Upper lobe of right lung (tissue), 1 donor: ENCODE measurements at regions not wholly inside any gene's neighbourhood (a gene's known extent, or its start where the extent isn't known, plus 50 kb on each side); places are given as distances from the start of the nearest gene placed in this dataset.

ENCODE experiments used
- ATAC-seq: fragments of 200-7000 bp; cut with Tn5 transposase; one replicate; pipeline ENCODE4 v1.9.1; 2020; ENCODE audit warnings: mild to moderate bottlenecking, moderate library complexity
- DNase-seq: peaks from one replicate; pipeline ENCODE4 v3.0.0-alpha.2; 2020
- H3K27ac ChIP-seq: fragments of 200-600 bp; one replicate; pipeline ENCODE4 v1.8.0; 2022
- H3K27me3 ChIP-seq: fragments of 200-600 bp; one replicate; pipeline ENCODE4 v1.8.0; 2022; ENCODE audit warnings: mild to moderate bottlenecking
- H3K36me3 ChIP-seq: fragments of 200-600 bp; one replicate; pipeline ENCODE4 v1.8.0; 2022
- H3K4me1 ChIP-seq: fragments of 200-600 bp; one replicate; pipeline ENCODE4 v1.8.0; 2022
- H3K4me3 ChIP-seq: fragments of 200-600 bp; one replicate; pipeline ENCODE4 v1.8.0; 2022; ENCODE audit warnings: mild to moderate bottlenecking
- H3K9me3 ChIP-seq: fragments of 200-600 bp; one replicate; pipeline ENCODE4 v1.8.0; 2022
- intact Hi-C: fragments of 100-400 bp; cut with DNase I; formaldehyde crosslinking; loops from one replicate; pipeline ENCODE4 v1.11.0; 2022
- TF ChIP-seq, protein P1 (sequence below): fragments of 200-600 bp; IDR thresholded peaks from one replicate; pipeline ENCODE4 v1.8.0; 2022; ENCODE audit warnings: antibody characterized with exemption
- donor health status: DM: no; HTN: yes; CAD: no; lungs with severe emphysema.

DNA sequence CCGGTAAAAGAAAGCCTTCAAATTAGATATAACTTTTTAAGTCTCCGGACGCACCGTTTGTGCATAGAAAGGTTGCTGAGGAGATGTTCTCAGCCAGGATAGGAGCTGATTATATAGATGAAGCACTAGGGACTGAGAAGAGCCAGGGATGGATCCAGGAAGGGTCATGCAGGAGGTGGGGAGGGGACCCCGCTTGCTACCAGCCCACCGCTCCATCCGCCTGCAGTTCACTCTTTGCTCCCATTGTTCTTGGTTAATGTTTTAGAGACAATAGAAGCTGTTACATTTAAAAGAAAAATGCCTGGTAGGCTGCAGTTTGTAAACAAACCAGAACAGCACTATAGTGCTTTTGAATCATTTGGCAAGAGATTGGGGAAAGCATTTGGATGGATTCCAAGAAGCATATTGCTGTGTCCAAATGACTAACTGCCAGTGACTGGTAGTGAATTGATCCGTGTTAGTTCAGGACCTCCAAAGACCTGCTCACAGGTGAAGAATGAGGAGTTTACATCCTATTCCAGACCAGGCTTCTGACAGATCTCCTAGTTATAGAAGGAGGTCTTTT lies 175.9 kb upstream of the TAC1 start:
- TF ChIP-seq, protein P1, sequence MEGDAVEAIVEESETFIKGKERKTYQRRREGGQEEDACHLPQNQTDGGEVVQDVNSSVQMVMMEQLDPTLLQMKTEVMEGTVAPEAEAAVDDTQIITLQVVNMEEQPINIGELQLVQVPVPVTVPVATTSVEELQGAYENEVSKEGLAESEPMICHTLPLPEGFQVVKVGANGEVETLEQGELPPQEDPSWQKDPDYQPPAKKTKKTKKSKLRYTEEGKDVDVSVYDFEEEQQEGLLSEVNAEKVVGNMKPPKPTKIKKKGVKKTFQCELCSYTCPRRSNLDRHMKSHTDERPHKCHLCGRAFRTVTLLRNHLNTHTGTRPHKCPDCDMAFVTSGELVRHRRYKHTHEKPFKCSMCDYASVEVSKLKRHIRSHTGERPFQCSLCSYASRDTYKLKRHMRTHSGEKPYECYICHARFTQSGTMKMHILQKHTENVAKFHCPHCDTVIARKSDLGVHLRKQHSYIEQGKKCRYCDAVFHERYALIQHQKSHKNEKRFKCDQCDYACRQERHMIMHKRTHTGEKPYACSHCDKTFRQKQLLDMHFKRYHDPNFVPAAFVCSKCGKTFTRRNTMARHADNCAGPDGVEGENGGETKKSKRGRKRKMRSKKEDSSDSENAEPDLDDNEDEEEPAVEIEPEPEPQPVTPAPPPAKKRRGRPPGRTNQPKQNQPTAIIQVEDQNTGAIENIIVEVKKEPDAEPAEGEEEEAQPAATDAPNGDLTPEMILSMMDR: no peak
- DNase-seq (no peak), ATAC-seq (no peak)
- no peaks in the 10 kb centered on the region for H3K27me3 ChIP-seq
- no peaks in the 10 kb centered on the region for H3K4me1 ChIP-seq
- no peak overlapping the region for H3K27ac ChIP-seq
- H3K9me3 ChIP-seq: peaks cover 6% of the 10 kb centered on the region
- no peak overlapping the region for H3K4me3 ChIP-seq
- intact Hi-C loops: no loop called here
- H3K36me3 ChIP-seq: no peaks in the 10 kb centered on the region

DNA sequence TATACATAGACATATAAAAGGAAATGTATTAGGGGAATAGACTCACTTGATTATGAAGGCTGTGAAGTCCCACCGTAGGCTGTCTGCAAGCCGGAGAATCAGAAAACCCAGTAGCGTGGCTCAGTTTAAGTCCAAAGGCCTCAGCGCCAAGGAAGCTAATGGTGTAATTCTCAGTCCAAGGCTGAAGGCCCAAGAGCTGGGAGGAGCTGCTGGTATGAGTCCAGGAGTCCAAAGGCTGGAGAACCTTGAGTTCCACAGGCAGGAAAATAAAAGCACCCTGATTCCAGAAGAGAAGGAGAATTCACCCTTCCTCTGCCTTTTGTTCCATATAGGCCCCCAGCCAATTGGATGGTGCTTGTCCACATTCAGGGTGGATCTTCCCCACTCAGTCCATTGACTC lies 166.2 kb upstream of the TAC1 start:
- intact Hi-C loops: no loop called here
- H3K27ac ChIP-seq: no peak overlapping the region
- no peaks in the 10 kb centered on the region for H3K27me3 ChIP-seq
- no peaks in the 10 kb centered on the region for H3K36me3 ChIP-seq
- ATAC-seq: no peak
- no peak for DNase-seq
- no peaks in the 10 kb centered on the region for H3K4me1 ChIP-seq
- no peak overlapping the region for H3K4me3 ChIP-seq
- TF ChIP-seq, protein P1: no peak
- H3K9me3 ChIP-seq: peaks cover 6% of the 10 kb centered on the region

DNA sequence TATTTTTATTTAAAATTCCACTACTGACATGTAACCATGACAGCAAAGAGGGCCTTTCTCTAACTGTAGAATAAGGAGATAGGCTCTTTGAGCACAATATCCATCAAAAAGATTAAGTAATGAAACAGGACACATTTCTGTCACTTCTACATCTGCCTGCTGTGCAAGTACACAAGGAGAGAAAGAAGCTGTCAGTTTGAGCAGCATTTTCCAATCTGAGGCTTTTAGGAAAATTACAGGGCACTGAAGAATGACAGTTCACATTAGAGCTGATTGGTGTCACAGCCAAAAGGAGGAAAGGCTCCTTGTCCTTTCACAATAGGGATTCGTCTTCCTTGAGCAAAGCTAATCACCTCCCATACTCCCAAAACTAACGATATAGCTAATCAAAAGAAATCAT lies 158.8 kb upstream of the TAC1 start:
- Histone ChIP-seq H3K27me3 (no peaks in the 10 kb centered on the region), H3K36me3 (no peaks in the 10 kb centered on the region), H3K9me3 (no peaks in the 10 kb centered on the region), H3K4me3 (no peak overlapping the region), H3K4me1 (no peaks in the 10 kb centered on the region), H3K27ac (no peak overlapping the region)
- DNase-seq: no peak
- intact Hi-C loops: no loop called here
- no peak for ATAC-seq
- TF ChIP-seq, protein P1: no peak

DNA sequence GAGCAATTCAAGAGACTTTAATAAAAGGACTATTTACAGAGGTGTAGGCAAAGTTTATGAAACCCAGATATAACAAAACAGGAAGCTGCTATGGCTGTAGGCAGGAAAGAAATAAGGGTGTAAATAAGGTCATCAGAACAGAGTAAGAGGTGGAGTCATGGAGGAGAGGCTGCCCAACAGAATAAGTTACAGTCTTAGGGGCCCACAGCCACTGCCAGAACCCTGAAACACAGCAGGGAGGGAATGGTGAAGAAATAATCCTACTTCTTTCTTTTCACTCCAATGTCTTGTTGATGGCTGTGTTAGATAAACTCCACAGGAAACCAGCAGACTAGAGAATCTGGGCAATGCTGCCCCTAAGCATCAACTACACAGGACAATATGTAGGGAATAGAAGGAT lies 155.8 kb upstream of the TAC1 start:
- DNase-seq: no peak
- Histone ChIP-seq H3K27ac (no peak overlapping the region), H3K9me3 (no peaks in the 10 kb centered on the region), H3K4me1 (no peaks in the 10 kb centered on the region), H3K36me3 (no peaks in the 10 kb centered on the region), H3K4me3 (no peak overlapping the region), H3K27me3 (no peaks in the 10 kb centered on the region)
- no peak for ATAC-seq
- TF ChIP-seq, protein P1: no peak
- intact Hi-C loops: no loop called here

DNA sequence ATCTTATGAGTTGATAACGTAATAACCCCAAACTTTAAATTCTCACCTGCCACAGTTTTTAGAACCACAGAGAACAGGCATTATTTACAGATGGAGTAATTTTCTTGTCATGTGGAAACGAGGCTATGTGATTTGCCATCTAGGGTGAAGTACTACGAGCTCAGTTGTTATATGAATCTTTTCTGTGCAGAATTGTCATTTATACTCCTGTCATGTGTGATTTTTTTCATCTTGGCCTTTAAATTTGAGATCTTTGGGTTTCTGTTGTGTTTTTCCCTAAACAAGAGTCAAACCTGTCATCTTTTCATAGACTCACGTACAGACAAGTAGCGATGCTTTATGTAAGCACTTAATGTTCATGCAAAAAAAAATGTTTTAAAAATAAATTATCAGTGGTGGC lies 153.7 kb upstream of the TAC1 start:
- intact Hi-C loops: no loop called here
- no peaks in the 10 kb centered on the region for H3K27me3 ChIP-seq
- H3K4me1 ChIP-seq: no peaks in the 10 kb centered on the region
- no peaks in the 10 kb centered on the region for H3K9me3 ChIP-seq
- H3K4me3 ChIP-seq: no peak overlapping the region
- TF ChIP-seq, protein P1: no peak
- H3K36me3 ChIP-seq: no peaks in the 10 kb centered on the region
- ATAC-seq (no peak), DNase-seq (no peak)
- no peak overlapping the region for H3K27ac ChIP-seq

DNA sequence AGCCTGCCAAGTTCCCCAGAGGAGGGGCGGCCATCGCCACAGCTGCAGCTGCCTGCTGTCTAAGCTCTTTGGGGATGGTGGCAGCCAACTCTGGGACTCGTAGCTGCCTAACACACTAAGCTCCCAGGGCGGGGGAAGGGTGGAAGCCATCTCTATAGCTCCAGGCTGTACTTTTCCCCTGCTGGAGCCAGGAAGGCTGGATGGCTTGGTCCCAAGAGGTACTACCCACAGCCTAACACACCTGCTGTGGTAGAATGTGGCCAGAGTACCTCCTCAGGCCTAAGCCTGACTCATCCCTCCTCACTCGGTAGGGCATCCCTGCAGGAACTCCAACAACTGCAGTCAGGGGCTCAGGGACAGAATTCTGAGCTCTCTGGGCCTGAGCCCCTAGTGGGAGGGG lies 151.7 kb upstream of the TAC1 start:
- no peak for DNase-seq
- Histone ChIP-seq H3K4me1 (no peaks in the 10 kb centered on the region), H3K36me3 (no peaks in the 10 kb centered on the region), H3K9me3 (no peaks in the 10 kb centered on the region), H3K27ac (no peak overlapping the region), H3K27me3 (no peaks in the 10 kb centered on the region), H3K4me3 (no peak overlapping the region)
- no peak for ATAC-seq
- TF ChIP-seq, protein P1: no peak
- intact Hi-C loops: no loop called here
